LoVo (cell line): ENCODE measurements at regions not wholly inside any gene's neighbourhood (a gene's known extent, or its start where the extent isn't known, plus 50 kb on each side); places are given as distances from the start of the nearest gene placed in this dataset.

Source experiments
- DNase-seq: peaks from one replicate; pipeline ENCODE4 v3.0.0-alpha.2; 2016; ENCODE audit warnings: low spot score

DNA sequence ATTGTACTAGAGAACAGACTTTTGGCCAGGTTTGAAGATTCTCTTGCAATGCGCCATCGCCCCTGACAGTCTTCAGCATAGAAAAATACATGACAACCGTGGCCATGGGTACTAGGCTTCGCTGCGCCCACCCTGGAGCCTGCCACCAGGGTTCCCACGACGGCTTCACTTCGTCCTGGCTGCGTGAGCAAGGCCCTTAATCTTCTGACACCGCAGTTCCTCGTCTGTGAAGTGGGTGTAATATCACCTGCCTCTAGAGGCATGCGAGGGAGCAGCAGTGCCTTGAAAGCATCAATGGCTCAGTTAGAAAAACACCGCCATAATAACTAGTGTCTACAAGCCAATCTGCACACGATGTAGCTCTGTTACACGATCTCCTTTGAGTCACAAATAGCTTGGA, 175.2 kb upstream of the HS6ST1 start:
- no peak for DNase-seq

DNA sequence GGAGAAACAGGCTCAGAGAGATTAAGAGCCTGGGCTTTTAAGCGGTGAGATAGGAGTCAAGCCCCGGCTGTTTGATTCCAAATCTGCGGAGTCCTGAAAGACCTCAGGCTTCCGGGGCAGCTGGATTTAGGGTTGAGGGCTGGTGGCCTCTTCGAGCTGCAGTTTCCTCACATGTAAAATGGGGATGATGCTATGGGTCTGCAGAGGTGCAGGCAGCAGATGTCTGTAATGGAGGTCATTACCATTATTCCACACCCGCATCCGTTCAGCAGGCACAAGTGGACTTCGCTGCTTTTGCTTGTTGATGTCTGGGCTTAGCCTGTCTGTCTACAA, 175.6 kb upstream of the HS6ST1 start:
- DNase-seq: no peak

DNA sequence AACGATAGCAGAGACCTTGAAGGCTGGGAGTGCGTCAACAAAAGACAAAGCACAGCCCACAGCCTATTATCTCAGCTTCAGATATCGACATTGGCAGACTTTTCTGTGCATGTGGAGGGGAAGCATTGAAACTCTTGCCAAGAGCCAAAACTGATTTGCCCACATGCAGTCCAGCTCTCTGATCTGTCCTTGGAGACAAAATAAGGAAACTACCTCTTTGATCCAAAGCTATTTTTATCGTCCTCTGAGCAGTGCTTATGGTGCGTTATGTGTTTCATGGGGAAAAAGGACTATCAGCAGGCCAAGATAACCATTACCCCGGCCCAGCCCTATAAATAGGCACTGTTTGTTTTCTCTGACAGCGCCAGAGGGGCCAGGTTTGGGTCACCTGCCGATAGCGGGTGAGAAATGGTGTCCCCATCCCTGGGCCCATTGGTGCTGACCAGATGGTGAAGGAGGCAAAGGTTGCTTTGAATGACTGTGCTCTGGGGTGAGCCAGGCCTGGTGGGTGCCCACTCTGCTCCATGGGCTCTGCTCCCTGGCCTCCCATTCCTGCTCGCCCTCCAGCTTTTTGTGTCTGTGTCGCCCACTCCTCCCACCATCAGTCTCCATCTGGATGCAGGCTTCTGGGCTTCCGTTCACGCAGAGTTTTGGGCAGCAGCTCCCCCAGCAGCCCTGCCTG, 176.1 kb upstream of the HS6ST1 start:
- no peak for DNase-seq

DNA sequence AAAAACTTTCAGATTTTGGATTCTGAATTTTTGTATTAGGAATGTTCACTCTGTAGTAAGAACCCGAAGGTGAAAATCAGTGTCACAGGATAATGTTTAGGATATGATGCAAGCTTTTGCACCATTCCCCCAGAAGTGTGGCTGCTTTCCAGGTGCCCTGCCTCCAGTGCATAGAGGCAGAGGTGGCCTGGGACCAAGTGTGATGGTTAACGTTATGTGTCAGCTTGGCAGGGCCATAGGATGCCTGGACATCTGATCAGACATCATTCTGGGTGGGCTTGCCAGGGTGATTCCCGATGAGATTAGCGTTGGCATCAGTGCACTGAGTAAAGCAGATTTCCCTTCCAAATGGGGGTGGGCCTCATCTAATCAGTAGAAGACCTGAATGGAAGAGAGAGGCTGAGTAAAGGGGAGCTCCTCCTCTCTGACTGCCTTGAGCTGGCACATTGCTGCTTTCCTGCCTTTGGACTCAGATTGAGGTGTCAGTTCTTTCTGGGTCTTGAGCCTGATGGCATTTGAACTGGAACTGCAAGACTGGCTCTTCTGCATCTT, 177.4 kb upstream of the HS6ST1 start:
- no peak for DNase-seq

DNA sequence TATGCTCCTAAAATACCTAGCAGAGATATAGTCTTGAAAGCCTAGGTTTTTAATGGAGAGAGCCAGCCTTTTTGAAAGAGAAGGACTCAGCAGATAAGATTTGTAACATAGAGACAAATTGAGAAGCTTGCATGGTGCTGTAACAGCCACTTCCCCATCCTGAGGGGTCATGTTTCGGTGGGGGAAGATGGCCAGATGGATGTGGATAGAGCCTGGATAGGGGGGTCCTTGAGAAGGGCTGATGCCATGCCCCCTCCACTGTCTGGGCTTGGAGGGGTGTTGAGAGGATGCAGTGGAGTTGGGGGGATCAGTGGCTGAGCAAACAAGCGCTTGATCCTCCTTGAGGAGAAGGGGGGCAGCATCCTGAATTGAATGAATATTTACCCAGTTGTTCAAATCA, 178.0 kb upstream of the HS6ST1 start:
- DNase-seq: no peak

DNA sequence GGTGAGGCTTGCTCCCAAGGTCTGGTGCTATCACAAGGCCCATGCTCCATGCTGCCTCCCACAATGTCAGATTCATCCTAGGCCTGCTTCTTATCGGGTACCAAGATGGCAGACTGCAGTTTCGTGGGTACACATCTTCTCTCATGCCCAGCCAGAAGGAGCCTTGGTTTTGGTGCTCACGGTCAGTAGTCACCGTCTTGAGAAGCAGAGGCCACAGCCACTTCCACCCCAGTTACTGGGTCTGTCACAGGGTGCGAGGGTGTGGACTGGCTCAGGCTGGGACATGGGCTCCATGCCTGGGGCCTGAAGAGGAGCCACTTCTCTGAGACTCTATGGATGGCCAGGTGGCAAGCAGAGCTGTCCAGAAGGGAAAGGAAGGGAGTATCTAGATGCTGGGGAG, 178.8 kb upstream of the HS6ST1 start:
- DNase-seq: no peak

DNA sequence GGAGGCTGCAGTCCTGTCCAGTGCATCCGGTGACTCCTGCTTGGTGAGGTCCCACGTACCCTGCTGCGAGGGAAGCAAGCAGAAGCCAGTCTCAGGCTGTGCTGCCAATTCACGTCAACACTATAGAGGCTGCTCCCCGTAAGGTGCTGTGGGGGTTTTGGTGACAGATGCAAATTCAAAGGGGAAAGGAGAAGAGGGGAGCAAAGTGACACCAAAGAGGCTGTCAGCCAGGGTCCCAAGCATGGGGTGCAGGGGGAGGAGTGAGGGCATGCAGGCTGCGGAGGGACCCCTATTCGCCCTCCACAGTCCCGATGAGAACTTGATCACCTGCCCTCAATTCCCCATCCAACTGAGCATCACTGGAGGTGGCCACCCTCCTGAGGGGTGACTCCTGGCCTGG, 179.4 kb upstream of the HS6ST1 start:
- no peak for DNase-seq

DNA sequence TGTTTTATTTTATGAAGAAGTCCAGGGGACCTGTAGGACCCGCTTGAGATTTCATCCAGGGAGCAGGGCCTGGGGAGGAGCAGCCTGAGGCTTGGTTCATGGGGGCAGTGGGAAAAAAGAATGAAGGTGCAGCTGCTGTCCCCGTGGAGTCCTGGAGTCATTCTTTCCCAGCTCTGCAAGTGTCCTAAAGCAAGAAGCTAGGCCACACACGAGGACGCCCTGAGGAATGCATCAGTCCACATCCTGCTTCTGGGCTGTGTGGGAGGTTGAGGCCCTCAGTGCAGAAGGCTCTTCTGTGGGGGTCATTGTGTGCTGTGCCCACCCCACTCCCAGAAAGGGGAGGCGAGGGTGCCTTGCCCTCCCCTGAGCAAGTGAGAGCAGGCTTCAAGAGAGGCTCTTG, 179.9 kb upstream of the HS6ST1 start:
- DNase-seq: no peak

DNA sequence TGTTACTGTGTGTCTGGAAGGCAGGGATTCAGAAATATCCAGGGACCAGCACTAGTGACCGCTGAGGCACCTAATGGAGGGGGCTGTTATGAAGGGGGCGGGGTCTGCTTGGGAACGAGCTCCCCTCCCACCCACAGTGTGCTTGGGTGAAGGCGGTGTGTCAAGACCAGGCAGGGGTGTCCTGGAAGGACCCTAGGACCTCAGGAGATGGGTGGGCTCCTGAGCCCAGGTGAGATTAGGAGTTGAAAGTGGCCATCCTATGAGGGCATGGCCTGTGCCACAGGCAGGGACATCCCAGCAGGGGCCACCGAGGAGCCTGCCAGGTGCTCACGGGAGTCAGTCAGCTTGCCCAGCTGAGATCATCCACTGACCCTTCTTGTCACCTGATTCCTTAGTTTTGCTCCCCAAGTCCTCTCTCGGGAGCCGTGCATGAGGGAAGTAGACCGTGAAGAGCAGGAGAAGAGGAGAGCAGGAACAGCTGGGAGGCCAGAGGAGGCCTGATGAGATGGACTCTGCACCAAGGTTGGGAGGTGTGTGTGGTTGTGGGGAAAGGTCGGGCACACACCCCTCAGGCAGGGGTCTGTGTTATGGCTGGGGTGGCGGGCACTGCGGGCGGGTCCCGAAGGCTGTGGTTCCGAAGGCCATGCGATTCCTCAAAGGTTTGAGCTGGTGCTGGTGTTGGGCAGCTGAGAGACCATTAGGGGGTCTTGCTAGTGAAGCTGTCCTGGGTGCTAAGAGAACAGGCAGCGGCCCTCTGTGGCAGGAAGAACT, 180.9 kb upstream of the HS6ST1 start:
- no peak for DNase-seq

DNA sequence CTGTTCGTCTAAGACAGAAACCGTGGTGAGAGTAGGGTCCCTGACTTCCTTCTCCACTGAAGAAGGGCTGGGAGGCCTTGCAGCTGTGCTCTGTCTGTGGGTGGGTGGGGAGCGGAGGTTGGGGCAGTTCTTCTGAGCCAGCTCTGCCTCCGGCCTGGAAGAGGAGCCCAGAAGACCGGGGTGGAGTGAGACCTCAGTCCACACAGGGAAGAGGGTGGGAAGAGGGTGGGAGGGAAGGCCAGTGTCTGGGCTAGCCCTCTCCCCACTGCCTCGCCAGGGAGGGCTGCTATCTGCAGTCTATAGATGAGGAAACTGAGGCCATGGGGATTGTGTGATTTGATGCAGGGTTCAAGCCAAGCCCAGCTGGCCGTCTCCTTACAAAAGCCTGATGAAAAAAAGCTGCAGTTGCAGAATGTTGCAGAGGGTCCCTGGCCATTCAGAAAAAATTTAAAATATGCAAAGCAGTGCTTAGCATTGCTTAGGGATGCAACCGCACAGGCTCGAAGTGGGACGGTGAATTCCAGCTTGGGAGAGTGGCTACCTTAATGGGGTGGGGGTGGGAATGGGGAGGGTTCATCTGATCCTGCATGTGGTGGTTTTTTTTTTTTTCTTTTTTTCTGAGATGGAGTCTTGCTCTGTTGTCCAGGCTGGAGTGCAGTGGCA, 181.6 kb upstream of the HS6ST1 start:
- no peak for DNase-seq

DNA sequence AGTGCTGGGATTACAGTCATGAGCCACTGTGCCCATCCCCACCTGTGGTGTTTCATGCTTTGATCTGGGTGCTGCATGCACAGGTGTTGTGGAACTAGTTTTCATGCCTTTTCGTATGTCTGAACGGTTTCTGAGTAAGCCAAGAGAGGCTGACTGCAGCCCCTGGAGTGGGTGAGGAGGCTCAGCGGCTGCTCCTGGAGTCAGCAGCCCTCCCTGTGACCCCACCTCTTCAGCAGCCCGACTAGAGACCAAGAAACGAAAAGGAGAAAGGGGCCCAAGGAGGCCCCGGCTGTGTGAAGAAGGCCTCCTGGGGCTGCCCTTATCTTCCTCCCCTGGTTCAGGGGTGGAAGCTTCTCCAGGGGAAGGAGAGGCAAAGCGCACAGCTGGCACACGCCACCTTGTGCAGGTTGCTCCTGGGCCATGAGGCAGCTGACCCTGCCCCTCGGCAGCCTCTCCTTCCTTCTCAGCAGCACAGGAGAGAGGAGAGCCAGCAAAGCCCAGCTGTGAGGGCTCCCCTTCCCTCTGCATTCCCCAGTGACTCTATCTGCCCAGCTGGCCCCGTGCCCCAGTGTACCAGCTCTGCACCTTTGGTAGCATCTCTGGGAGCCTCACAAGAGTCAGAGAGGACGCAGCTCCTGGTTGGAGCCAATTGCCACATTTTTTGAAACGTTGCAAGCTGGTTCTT, 182.5 kb upstream of the HS6ST1 start:
- no peak for DNase-seq

DNA sequence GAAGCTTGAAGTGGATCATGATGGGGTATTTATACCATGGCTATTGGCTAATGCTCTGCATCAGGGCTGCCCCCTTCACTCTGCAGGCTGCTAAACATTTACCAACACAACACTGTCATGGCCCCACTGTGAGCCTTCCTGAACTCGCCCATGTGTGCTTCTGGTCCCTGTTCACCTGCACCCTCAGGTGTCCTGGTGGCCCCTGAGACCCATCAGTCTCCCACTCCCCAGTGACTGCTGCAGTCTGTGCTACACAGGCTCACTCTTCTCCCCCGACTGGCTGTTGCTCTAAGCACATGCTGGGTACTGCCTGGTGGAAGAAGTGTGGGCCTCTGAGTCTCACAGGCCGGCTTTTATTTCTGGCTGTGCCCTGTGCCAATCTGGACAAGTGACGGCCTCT, 183.0 kb upstream of the HS6ST1 start:
- no peak for DNase-seq

DNA sequence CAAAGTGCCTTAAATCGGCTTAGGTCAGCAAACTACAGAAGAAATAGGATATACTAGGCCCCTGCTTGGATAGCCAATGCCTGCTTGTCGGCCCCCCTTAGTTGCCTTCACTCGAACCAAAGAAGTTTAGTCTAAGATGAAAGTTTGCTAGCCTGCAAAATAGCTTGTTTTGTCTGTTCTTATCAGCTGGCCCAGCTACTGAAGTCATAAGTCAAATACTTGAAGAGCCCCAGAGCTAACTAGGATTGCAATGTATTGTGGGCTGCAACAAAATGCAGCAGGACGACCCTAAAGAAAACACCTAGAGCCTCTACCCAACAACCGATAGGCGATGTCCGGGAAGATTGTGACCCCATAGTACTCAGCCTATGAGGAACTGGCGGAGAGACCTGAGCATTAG, 183.5 kb upstream of the HS6ST1 start:
- DNase-seq: no peak

DNA sequence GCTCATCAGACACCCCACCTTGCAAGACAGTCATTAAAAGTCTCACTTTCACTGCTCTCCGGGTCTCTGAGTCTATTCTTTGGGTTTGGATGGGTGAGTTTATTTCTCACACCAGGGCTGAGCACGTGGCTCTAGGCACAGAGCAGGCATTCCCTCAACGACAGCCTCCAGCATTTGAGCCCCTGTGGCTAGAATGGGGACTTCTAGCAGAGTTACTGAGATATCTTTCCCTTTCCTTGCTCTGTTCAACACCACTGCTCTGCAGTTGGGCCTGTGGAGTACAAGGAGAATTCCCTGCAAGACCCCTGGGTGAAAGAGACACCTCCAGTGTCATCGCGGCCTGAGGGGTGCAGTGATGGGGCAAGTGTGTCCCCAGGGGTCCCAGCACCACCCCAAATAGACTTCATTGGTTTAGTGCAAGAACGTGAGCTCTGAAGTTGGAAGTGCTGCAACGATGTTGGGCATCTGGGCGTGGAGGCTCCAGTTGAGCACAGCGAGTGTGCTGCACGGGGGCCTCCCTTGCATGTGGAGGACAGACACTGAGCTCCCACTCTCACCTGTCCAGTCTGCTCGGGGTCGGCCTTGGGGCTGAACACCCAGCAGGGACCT, 184.1 kb upstream of the HS6ST1 start:
- no peak for DNase-seq

DNA sequence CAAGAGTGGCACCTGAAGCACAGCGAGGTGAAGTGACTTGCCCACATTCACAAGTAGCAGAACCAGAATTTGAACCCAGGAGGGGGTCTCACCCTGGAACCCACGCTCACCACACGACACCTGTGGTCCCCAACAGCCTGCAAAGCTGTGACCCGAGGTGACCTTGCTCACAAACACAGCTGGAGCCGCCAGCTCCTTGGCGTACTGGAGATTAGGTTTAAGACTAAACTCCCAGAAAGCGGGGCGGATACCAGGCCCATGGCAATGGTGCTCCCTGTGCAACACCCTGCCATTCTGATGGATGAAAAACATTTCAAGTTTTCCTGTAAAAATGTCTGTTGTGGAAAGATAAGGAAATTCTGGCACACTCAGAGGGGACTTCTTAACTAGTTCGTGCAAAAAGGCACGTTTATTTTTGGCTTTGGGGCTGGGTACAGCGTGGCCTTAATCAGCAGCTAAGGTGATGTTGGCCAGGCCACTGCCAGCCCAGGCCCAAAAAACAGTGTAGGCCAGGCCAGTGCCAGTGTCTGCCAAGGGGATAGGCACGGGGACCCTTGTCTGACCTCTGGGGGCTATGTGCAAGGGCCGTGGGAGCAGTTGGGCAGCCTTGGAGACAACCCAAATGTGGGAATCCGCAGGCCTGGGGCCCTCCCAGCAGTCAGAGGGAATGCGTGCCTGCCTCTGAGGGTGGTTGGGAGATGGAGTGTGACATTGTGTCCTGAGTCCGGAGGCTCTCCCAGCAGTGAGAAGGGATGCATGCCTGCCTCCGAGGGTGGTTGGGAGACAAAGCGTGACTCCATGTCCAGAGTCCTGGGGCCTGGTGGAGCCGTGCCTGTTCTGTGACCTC, 185.0 kb upstream of the HS6ST1 start:
- no peak for DNase-seq

DNA sequence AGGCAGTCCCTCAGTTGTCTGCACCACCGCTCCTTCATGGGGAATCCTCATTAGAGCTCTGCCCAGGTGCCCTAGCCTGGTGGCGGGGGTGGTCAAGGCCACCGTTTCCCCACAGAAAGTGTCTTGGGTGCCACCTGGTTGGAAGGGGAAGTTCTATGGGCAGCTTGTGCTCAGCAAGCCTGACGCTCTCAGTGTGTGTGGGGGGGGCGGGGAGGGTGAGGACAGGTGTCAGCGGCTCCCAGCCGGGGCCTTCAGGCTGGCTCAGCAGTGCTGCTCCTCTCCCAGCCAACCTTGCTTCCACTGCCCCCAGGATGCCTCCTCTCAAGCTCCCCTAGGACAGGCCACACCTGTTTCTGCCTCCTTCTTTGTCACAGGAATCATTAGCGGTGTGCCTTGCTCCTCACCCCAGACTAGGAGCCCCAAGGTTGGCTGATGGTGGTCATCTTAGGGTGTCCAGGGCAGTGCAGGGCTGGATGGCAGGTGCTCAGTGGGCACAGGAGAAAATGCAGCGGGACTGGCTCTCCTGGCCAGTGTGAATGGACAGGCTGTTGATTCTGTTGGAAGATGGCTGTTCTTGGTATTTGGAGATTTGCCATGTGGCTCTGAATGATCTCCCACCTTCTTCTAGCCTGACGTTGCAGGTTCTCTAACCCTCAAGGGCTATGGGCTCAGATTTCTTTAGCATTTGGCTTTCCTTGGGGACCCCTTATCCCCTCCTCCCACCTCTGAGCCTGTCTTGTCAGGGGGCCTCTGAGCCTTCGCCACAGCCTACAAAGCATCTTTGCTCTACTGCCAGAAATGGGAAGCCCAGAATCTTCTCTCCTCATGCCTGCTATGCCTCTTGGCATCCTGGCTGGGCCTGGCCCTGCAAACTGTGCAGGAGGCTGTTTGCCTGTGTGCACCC, 185.8 kb upstream of the HS6ST1 start:
- DNase-seq: no peak

DNA sequence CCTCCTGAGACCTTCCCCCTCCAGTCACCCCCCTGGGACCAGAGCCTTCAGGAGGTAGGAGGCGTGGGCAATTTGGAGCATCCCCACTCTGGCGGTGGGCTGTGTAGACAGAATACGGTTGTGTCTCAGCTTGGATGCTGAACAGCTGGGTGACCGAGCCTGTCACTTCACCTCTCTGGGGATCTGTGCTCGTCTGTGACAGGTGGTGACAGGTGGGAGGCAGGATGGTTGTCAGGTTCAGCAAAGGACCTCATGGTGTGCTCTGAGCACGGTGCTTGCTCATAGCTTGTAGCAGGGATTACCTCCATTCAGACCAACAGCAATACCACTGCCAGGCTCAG, 186.5 kb upstream of the HS6ST1 start:
- DNase-seq: no peak

DNA sequence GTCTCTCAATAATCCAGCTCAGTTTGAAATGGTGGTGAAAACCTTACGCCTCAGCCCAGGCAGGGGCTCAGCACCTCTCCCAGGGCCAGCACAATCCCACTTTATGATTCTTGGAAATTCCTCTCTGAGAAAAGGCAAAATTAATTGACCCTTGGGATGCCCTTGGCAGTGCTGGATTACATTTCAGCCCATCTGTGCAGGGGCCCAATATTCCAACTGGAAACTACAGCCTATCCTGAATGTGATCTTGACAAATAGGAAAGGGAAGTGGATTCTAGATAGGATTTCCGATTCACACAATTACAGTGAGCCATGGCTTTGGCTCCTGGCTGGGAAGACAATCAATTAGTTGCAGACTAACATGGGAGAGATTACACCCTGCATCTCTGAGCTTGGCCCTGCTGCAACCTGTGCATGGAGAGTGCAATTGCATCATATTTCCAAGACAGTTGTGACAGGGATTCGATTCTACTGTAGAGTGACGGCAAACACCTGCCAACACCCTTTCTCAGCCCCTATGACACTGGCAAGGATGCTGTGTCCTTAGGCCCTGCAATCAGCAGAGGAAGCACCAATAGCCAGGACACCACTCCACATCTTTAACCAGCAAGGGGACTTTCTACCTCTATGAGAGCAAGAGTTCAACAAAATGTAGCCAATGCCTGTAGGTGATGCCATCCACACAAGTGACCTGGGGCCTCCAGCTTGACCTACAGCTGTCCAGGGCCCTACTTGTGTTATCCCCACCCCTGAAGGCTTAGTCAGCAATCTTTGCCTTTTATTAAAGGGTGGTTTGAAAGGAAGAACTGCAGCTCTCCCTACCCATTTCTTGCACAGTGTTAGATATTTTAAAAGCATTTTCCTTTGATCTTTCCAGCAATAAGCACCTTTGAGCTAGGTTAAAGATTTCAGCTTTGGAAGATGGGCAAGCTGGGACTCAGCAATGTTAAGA, 187.2 kb upstream of the HS6ST1 start:
- DNase-seq: no peak

DNA sequence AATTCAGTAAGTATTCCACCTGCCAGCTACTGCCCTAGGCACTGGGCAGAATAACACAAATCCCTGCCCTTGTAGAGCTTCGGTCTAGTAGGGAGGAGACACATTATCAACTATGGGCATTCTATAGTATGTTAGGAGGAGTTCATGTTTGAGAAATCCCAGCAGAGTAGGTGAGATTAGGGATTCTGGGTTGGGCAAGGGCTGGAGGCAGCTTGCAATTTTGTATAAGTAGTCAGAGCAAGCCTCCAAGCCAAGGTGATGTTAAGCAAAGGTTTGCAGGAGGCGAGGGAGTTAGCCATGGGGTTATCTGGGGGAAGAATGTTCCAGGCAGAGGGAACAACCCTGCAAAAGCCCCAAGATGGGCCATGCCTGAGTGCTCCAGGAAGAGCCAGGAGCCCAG, 187.9 kb upstream of the HS6ST1 start:
- no peak for DNase-seq
